IMR-90 (cell line): ENCODE measurements at regions not wholly inside any gene's neighbourhood (a gene's known extent, or its start where the extent isn't known, plus 50 kb on each side); places are given as distances from the start of the nearest gene placed in this dataset.

Experiments used
- ATAC-seq: fragments of 200-7000 bp; cut with Tn5 transposase; 2 replicates; pipeline ENCODE4 v1.9.1; 2020; ENCODE audit warnings: low read depth, mild to moderate bottlenecking, moderate library complexity
- BruUV-seq: library from RNA; stranded (reverse); fragments of 400-500 nt; replicated peaks from 2 replicates; lab custom pipeline; 2021; lab: Mats Ljungman, UMichigan
- CTCF ChIA-PET: fragments of 300-600 bp; formaldehyde crosslinking; extraction: SDS; loops from one replicate; lab custom pipeline; 2021; ENCODE audit warnings: antibody characterized with exemption; lab: Yijun Ruan, JAX
- POLR2A ChIA-PET: fragments of 300-600 bp; sonication (Branson Sonifier 250); formaldehyde crosslinking; loops from one replicate; lab custom pipeline; 2022; ENCODE audit warnings: antibody characterized with exemption; ENCODE audit not compliant: unreplicated experiment; lab: Charles Lee
- DNase-seq: peaks from one replicate; pipeline ENCODE4 v3.0.0; 2013
- H2AFZ ChIP-seq: replicated peaks from 2 replicates; pipeline ENCODE3; 2013; ENCODE audit warnings: low read length, mild to moderate bottlenecking; ENCODE audit not compliant: poor library complexity
- H2AK5ac ChIP-seq: 2 replicates; pipeline ENCODE4 v1.6.1; 2013; ENCODE audit warnings: low read depth, low read length, inconsistent platforms
- H2AK9ac ChIP-seq: replicated peaks from 2 replicates; pipeline ENCODE3; 2013; ENCODE audit warnings: mild to moderate bottlenecking, low read depth, low read length, moderate library complexity; ENCODE audit not compliant: poor library complexity
- H2BK120ac ChIP-seq: 2 replicates; pipeline ENCODE4 v1.6.1; 2013; ENCODE audit warnings: low read depth, low read length, inconsistent platforms
- H2BK15ac ChIP-seq: 3 replicates; pipeline ENCODE4 v1.6.1; 2013; ENCODE audit warnings: low read depth, low read length, inconsistent platforms
- H2BK20ac ChIP-seq: 2 replicates; pipeline ENCODE4 v1.6.1; 2013; ENCODE audit warnings: low read depth, mild to moderate bottlenecking, inconsistent platforms, low read length, moderate library complexity
- H2BK5ac ChIP-seq: 2 replicates; pipeline ENCODE4 v1.6.1; 2013; ENCODE audit warnings: mild to moderate bottlenecking, low read depth, low read length, inconsistent platforms; ENCODE audit not compliant: poor library complexity, severe bottlenecking
- H3K14ac ChIP-seq: replicated peaks from 2 replicates; pipeline ENCODE4 v1.6.1; 2013; ENCODE audit warnings: low read depth, low read length, inconsistent platforms
- H3K18ac ChIP-seq: 2 replicates; pipeline ENCODE4 v1.6.1; 2013; ENCODE audit warnings: low read depth, low read length, control low read depth
- H3K23ac ChIP-seq: 2 replicates; pipeline ENCODE4 v1.6.1; 2013; ENCODE audit warnings: low read depth, low read length, inconsistent platforms
- H3K27ac ChIP-seq: 2 replicates; pipeline ENCODE4 v1.5.1; 2013; ENCODE audit warnings: mild to moderate bottlenecking, control low read depth, low read length; ENCODE audit not compliant: insufficient read depth
- H3K27me3 ChIP-seq: 2 replicates; pipeline ENCODE4 v1.6.1; 2013; ENCODE audit warnings: low read length; ENCODE audit not compliant: control insufficient read depth, insufficient read depth
- H3K36me3 ChIP-seq: 2 replicates; pipeline ENCODE4 v1.6.1; 2013; ENCODE audit warnings: low read length, mixed read lengths; ENCODE audit not compliant: control insufficient read depth, insufficient read depth
- H3K4ac ChIP-seq: 2 replicates; pipeline ENCODE4 v1.6.1; 2013; ENCODE audit warnings: low read depth, low read length, inconsistent platforms
- H3K4me1 ChIP-seq: 2 replicates; pipeline ENCODE4 v1.6.1; 2013; ENCODE audit warnings: low read length, mixed read lengths; ENCODE audit not compliant: control insufficient read depth, insufficient read depth
- H3K4me2 ChIP-seq: 2 replicates; pipeline ENCODE4 v1.6.1; 2013; ENCODE audit warnings: low read depth, mild to moderate bottlenecking, control low read depth, low read length, moderate library complexity
- H3K4me3 ChIP-seq: 2 replicates; pipeline ENCODE4 v1.5.1; 2013; ENCODE audit warnings: low read depth, mild to moderate bottlenecking, control low read depth, low read length, moderate library complexity; ENCODE audit not compliant: insufficient read depth
- H3K56ac ChIP-seq: 2 replicates; pipeline ENCODE4 v1.6.1; 2013; ENCODE audit warnings: low read length, inconsistent platforms; ENCODE audit not compliant: insufficient read depth; ENCODE audit errors: extremely low read depth
- H3K79me1 ChIP-seq, 2 experiments: 2 replicates each; pipeline ENCODE4 v1.6.1; 2013; ENCODE audit warnings: low read length in 2 of 2, inconsistent platforms in 1 of 2, low read depth in 1 of 2
- H3K9ac ChIP-seq: 2 replicates; pipeline ENCODE4 v1.6.1; 2013; ENCODE audit warnings: low read depth, low read length, control low read depth
- H3K9me1 ChIP-seq: 2 replicates; pipeline ENCODE4 v1.6.1; 2013; ENCODE audit warnings: low read length, inconsistent platforms; ENCODE audit not compliant: insufficient read depth
- H3K9me3 ChIP-seq: 2 replicates; pipeline ENCODE4 v1.6.1; 2013; ENCODE audit warnings: low read length; ENCODE audit not compliant: control insufficient read depth, insufficient read depth
- H4K20me1 ChIP-seq: 2 replicates; pipeline ENCODE4 v1.6.1; 2013; ENCODE audit warnings: low read length, inconsistent platforms; ENCODE audit not compliant: insufficient read depth
- H4K5ac ChIP-seq: 2 replicates; pipeline ENCODE4 v1.6.1; 2013; ENCODE audit warnings: mild to moderate bottlenecking, low read depth, low read length, control low read depth
- H4K8ac ChIP-seq, 2 experiments: 2 replicates each; pipeline ENCODE4 v1.6.1; 2013; ENCODE audit warnings: low read depth in 2 of 2, low read length in 2 of 2, control low read depth in 1 of 2, inconsistent platforms in 1 of 2
- H4K91ac ChIP-seq: 2 replicates; pipeline ENCODE4 v1.6.1; 2013; ENCODE audit warnings: low read depth, low read length, inconsistent platforms; ENCODE audit not compliant: insufficient read depth
- NFE2L2 ChIP-seq: fragments of 150-350 bp; IDR thresholded peaks from 2 replicates; pipeline ENCODE4 v1.6.1; 2016; ENCODE audit warnings: low read depth, mild to moderate bottlenecking, low read length
- SMC3 ChIP-seq: fragments of 150-350 bp; IDR thresholded peaks from 2 replicates; pipeline ENCODE4 v1.6.1; 2016; ENCODE audit warnings: low read depth, mild to moderate bottlenecking, antibody characterized with exemption, low read length, moderate library complexity
- WGBS, 2 experiments: methylation state at CpG; one replicate each; pipeline versions ENCODE4 v1.1.5 to v1.1.7; 2013; ENCODE audit warnings: missing lambda C conversion rate in 2 of 2; ENCODE audit not compliant: insufficient read length in 1 of 2; ENCODE audit errors: extremely low coverage in 2 of 2; 5-methylcytosine and 5-hydroxymethylcytosine counted together
- dilution Hi-C: fragments of 300-500 bp; cut with HindIII; formaldehyde crosslinking; loops from one replicate; pipeline ENCODE4 v1.14.3; 2018; ENCODE audit warnings: low sequenced_read_pairs; ENCODE audit not compliant: unreplicated experiment
- in situ Hi-C: fragments of 300-500 bp; cut with MboI; formaldehyde crosslinking; loops from 3 replicates; pipeline ENCODE4 v1.14.3; 2019; ENCODE audit warnings: low sequenced_read_pairs, inconsistent platforms, mixed read lengths
- intact Hi-C: fragments of 100-400 bp; cut with micrococcal nuclease; formaldehyde crosslinking; loops from 2 replicates; pipeline ENCODE4 v1.10.0; 2022

- Histone ChIP-seq H3K27ac (no peak overlapping the region), H4K5ac (no peak overlapping the region), H2BK15ac (no peak overlapping the region), H2BK120ac (no peak overlapping the region), H3K56ac (no peak overlapping the region), H2AFZ (no peak overlapping the region), H3K4me3 (no peak overlapping the region), H3K4me2 (no peak overlapping the region), H2BK5ac (no peak overlapping the region), H4K91ac (no peak overlapping the region), H3K4ac (no peak overlapping the region), H3K9ac (no peak overlapping the region), H2AK9ac (no peak overlapping the region), H4K20me1 (no peaks in the 10 kb centered on the region), H2BK20ac (no peak overlapping the region), H4K8ac (no peak overlapping the region), H3K9me3 (no peaks in the 10 kb centered on the region), H3K27me3 (no peaks in the 10 kb centered on the region), H3K4me1 (no peaks in the 10 kb centered on the region), H3K79me1 (no peaks in the 10 kb centered on the region), H2AK5ac (no peak overlapping the region), H3K18ac (no peak overlapping the region), H3K23ac (no peak overlapping the region), H3K36me3 (no peaks in the 10 kb centered on the region), H3K9me1 (no peaks in the 10 kb centered on the region), H3K14ac (no peak overlapping the region)
- intact Hi-C loops (no loop called here), in situ Hi-C loops (no loop called here), dilution Hi-C loops (no loop called here)
- no TSS peak for BruUV-seq
- POLR2A ChIA-PET, result no interaction called here
- ATAC-seq (peak; percentile 57), DNase-seq (no peak)
- TF ChIP-seq NFE2L2, result no peak
- no peak for TF ChIP-seq SMC3
- no CpG with 5 or more reads among the region's 1 CpG for WGBS, 2 experiments
- CTCF ChIA-PET, result no interaction called here
Measured at GRCh38 chr6:92050216-92050615, 1369.1 kb downstream of the EPHA7 start.
